ENCODE measurements at regions not wholly inside any gene's neighbourhood (a gene's known extent, or its start where the extent isn't known, plus 50 kb on each side); places are given as distances from the start of the nearest gene placed in this dataset.

- TF ChIP-seq CTCF (IDR thresholded peaks at IDR 0.05; ENCODE audit: extremely low read depth in 1 of 2, insufficient read depth in 1 of 2, low read depth in 1 of 2, low read length in 2 of 2) = no peak
- TF ChIP-seq EZH2 (IDR thresholded peaks at IDR 0.05; ENCODE audit: borderline replicate concordance, low read depth, low read length, severe bottlenecking) = no peak
Measured at GRCh38 chr14:85248881-85249635, 280.9 kb upstream of the FLRT2 start.
